ENCODE measurements at regions not wholly inside any gene's neighbourhood (a gene's known extent, or its start where the extent isn't known, plus 50 kb on each side); places are given as distances from the start of the nearest gene placed in this dataset.
A peak's percentile ranks its signal among the peaks of the same experiment; 100 is the strongest.

GRCh38 chr2:215535741-215536140 lies 99.9 kb upstream of the FN1 start (continued):
- TF ChIP-seq ZBTB4 (CRISPR knock-in tag; IDR thresholded peaks at IDR 0.05; ENCODE audit: borderline replicate concordance), result no peak
- no peak for TF ChIP-seq BRF2 (CRISPR knock-in tag; IDR thresholded peaks at IDR 0.05)
- no peak for TF ChIP-seq ATF3 (CRISPR knock-in tag; IDR thresholded peaks at IDR 0.05)
- TF ChIP-seq MLX (CRISPR knock-in tag; IDR thresholded peaks at IDR 0.05), result 0 out of 2 replicates have a peak, but pooled peaks have one; percentile 22
- TF ChIP-seq FOSL1 (CRISPR knock-in tag; IDR thresholded peaks at IDR 0.05; ENCODE audit: borderline replicate concordance), result no peak
- TF ChIP-seq ZNF766 (CRISPR knock-in tag; IDR thresholded peaks at IDR 0.05; ENCODE audit: borderline replicate concordance), result no peak
- TF ChIP-seq ZFAT (CRISPR knock-in tag; conservative IDR thresholded peaks at IDR 0.05), result no peak
- TF ChIP-seq ZNF572 (CRISPR knock-in tag; IDR thresholded peaks at IDR 0.05), result no peak
- TF ChIP-seq E2F2 (CRISPR knock-in tag; IDR thresholded peaks at IDR 0.05; ENCODE audit: borderline replicate concordance), result no peak
- no peak for TF ChIP-seq ZNF317 (CRISPR knock-in tag; IDR thresholded peaks at IDR 0.05)
- no peak for TF ChIP-seq NFAT5 (CRISPR knock-in tag; IDR thresholded peaks at IDR 0.05)
- TF ChIP-seq RARA (CRISPR knock-in tag; IDR thresholded peaks at IDR 0.05), result peak; percentile 56; the same call in 1 of the 2 replicates
- no peak for TF ChIP-seq THAP11 (CRISPR knock-in tag; IDR thresholded peaks at IDR 0.05)
- no peak for TF ChIP-seq ZNF776 (CRISPR knock-in tag; IDR thresholded peaks at IDR 0.05)
- peak; percentile 48; the same call in 1 of the 2 replicates for TF ChIP-seq FOXA3 (CRISPR knock-in tag; IDR thresholded peaks at IDR 0.05)
- TF ChIP-seq TEF (CRISPR knock-in tag; IDR thresholded peaks at IDR 0.05), result no peak
- TF ChIP-seq ELF3 (CRISPR knock-in tag; IDR thresholded peaks at IDR 0.05), result peak; percentile 69
- no peak for TF ChIP-seq CC2D1A (CRISPR knock-in tag; IDR thresholded peaks at IDR 0.05)
- TF ChIP-seq ZNF326 (CRISPR knock-in tag; IDR thresholded peaks at IDR 0.05; ENCODE audit: borderline replicate concordance), result no peak

All from HepG2 (cell line).